Fibroblast of lung (primary cell): ENCODE measurements at regions not wholly inside any gene's neighbourhood (a gene's known extent, or its start where the extent isn't known, plus 50 kb on each side); places are given as distances from the start of the nearest gene placed in this dataset.

Source experiments
- DNase-seq, 2 donors: peaks; one replicate each; pipeline versions ENCODE4 v3.0.0 to v3.0.0-alpha.2; 2010; ENCODE audit warnings: low read depth in 2 of 2
- H2AFZ ChIP-seq: 2 replicates; pipeline ENCODE4 v1.5.1; 2012; ENCODE audit warnings: low read length, control low read depth, inconsistent platforms
- H3K27ac ChIP-seq: 2 replicates; pipeline ENCODE4 v1.5.1; 2011; ENCODE audit warnings: low read length, control low read depth; ENCODE audit not compliant: insufficient read depth
- H3K27me3 ChIP-seq: 2 replicates; pipeline ENCODE4 v1.5.1; 2011; ENCODE audit warnings: mild to moderate bottlenecking, low read length; ENCODE audit not compliant: control insufficient read depth, insufficient read depth
- H3K36me3 ChIP-seq: 2 replicates; pipeline ENCODE4 v1.5.1; 2011; ENCODE audit warnings: low read length; ENCODE audit not compliant: control insufficient read depth, insufficient read depth
- H3K4me1 ChIP-seq: 2 replicates; pipeline ENCODE4 v1.5.1; 2011; ENCODE audit warnings: low read length; ENCODE audit not compliant: control insufficient read depth, insufficient read depth; ENCODE audit errors: extremely low read depth
- H3K4me2 ChIP-seq: 2 replicates; pipeline ENCODE4 v1.5.1; 2011; ENCODE audit warnings: low read length, control low read depth; ENCODE audit not compliant: insufficient read depth; ENCODE audit errors: extremely low read depth
- H3K4me3 ChIP-seq, 4 experiments: fragments of 200-600 bp in 1 of 4; sonication (generic) in 1 of 4; replicated peaks in 1 of 4; 2 replicates each; pipeline ENCODE4 v1.5.1; 2011 to 2016; ENCODE audit warnings: low read length in 4 of 4, low read depth in 3 of 4, mild to moderate bottlenecking in 3 of 4, control low read depth in 2 of 4, inconsistent platforms in 1 of 4, mixed read lengths in 1 of 4; ENCODE audit not compliant: insufficient read depth in 1 of 4; ENCODE audit errors: control extremely low read depth in 1 of 4
- H3K79me2 ChIP-seq: 2 replicates; pipeline ENCODE4 v1.5.1; 2012; ENCODE audit warnings: mild to moderate bottlenecking, low read length, inconsistent platforms; ENCODE audit not compliant: control insufficient read depth, insufficient read depth
- H3K9ac ChIP-seq: 2 replicates; pipeline ENCODE4 v1.5.1; 2011; ENCODE audit warnings: mild to moderate bottlenecking, low read length, control low read depth; ENCODE audit not compliant: insufficient read depth
- H3K9me3 ChIP-seq: 2 replicates; pipeline ENCODE4 v1.5.1; 2012; ENCODE audit warnings: low read depth, low read length; ENCODE audit not compliant: control insufficient read depth, insufficient read depth
- H4K20me1 ChIP-seq: 2 replicates; pipeline ENCODE4 v1.5.1; 2011; ENCODE audit warnings: low read length; ENCODE audit not compliant: control insufficient read depth, insufficient read depth; ENCODE audit errors: extremely low read depth
- CTCF ChIP-seq, 2 donors: IDR thresholded peaks in 1 of 2; conservative IDR thresholded peaks in 1 of 2; 1 replicate in 1 of 2; 2 replicates in 1 of 2; pipeline ENCODE4 v1.5.1; 2011 to 2012; ENCODE audit warnings: low read length in 2 of 2, control low read depth in 1 of 2, inconsistent platforms in 1 of 2, low read depth in 1 of 2, mild to moderate bottlenecking in 1 of 2
- EZH2 ChIP-seq: IDR thresholded peaks from 2 replicates; pipeline ENCODE4 v1.5.1; 2012; ENCODE audit warnings: low read length, control low read depth, mild to moderate bottlenecking; ENCODE audit errors: missing control alignments

- no peak overlapping the region for H3K9ac ChIP-seq
- no peaks in the 10 kb centered on the region for H3K4me1 ChIP-seq
- H2AFZ ChIP-seq = no peak overlapping the region
- TF ChIP-seq EZH2 (no peak), CTCF (conservative IDR thresholded peaks at IDR 0.05 in 1 of 2, IDR thresholded peaks at IDR 0.05 in 1 of 2; ENCODE audit: low read depth in 1 of 2, low read length in 2 of 2) (no peak)
- H3K36me3 ChIP-seq = no peaks in the 10 kb centered on the region
- no peak overlapping the region for H3K4me3 ChIP-seq
- no peaks in the 10 kb centered on the region for H3K79me2 ChIP-seq
- no peak for DNase-seq
- H3K27me3 ChIP-seq = no peaks in the 10 kb centered on the region
- H3K4me2 ChIP-seq = no peak overlapping the region
- no peak overlapping the region for H3K27ac ChIP-seq
- no peaks in the 10 kb centered on the region for H3K9me3 ChIP-seq
- no peaks in the 10 kb centered on the region for H4K20me1 ChIP-seq
Measured at GRCh38 chr1:209051570-209051969, 531.9 kb upstream of the CAMK1G start.

GRCh38 chr1:209053587-209053986 is 529.9 kb upstream of the CAMK1G start:
- no peaks in the 10 kb centered on the region for H4K20me1 ChIP-seq
- no peaks in the 10 kb centered on the region for H3K4me1 ChIP-seq
- no peak for DNase-seq
- H3K36me3 ChIP-seq = no peaks in the 10 kb centered on the region
- no peaks in the 10 kb centered on the region for H3K9me3 ChIP-seq
- TF ChIP-seq CTCF (conservative IDR thresholded peaks at IDR 0.05 in 1 of 2, IDR thresholded peaks at IDR 0.05 in 1 of 2; ENCODE audit: low read depth in 1 of 2, low read length in 2 of 2) (no peak), EZH2 (no peak)
- no peak overlapping the region for H2AFZ ChIP-seq
- H3K4me3 ChIP-seq = no peak overlapping the region
- no peaks in the 10 kb centered on the region for H3K79me2 ChIP-seq
- no peaks in the 10 kb centered on the region for H3K27me3 ChIP-seq
- H3K9ac ChIP-seq = no peak overlapping the region
- H3K4me2 ChIP-seq = no peak overlapping the region
- no peak overlapping the region for H3K27ac ChIP-seq

GRCh38 chr1:209057083-209057482 is 526.4 kb upstream of the CAMK1G start:
- Histone ChIP-seq H3K27ac (no peak overlapping the region), H3K9ac (no peak overlapping the region), H3K27me3 (no peaks in the 10 kb centered on the region), H3K4me1 (no peaks in the 10 kb centered on the region), H3K36me3 (no peaks in the 10 kb centered on the region), H2AFZ (no peak overlapping the region), H4K20me1 (no peaks in the 10 kb centered on the region), H3K4me3 (no peak overlapping the region), H3K79me2 (no peaks in the 10 kb centered on the region), H3K4me2 (no peak overlapping the region), H3K9me3 (no peaks in the 10 kb centered on the region)
- TF ChIP-seq EZH2 (no peak), CTCF (conservative IDR thresholded peaks at IDR 0.05 in 1 of 2, IDR thresholded peaks at IDR 0.05 in 1 of 2; ENCODE audit: low read depth in 1 of 2, low read length in 2 of 2) (no peak)
- no peak for DNase-seq
